OCI-LY7 (cell line): ENCODE measurements at regions not wholly inside any gene's neighbourhood (a gene's known extent, or its start where the extent isn't known, plus 50 kb on each side); places are given as distances from the start of the nearest gene placed in this dataset.

Experiments used
- BruUV-seq: library from RNA; stranded (reverse); fragments of 400-500 nt; replicated peaks from 2 replicates; lab custom pipeline; 2021; lab: Mats Ljungman, UMichigan
- CTCF ChIA-PET: fragments of 300-600 bp; sonication (Branson Sonifier 250); formaldehyde crosslinking; loops from one replicate; lab custom pipeline; 2022; ENCODE audit warnings: antibody characterized with exemption; ENCODE audit not compliant: unreplicated experiment; lab: Charles Lee
- POLR2A ChIA-PET: fragments of 300-600 bp; sonication (Branson Sonifier 250); formaldehyde crosslinking; loops from one replicate; lab custom pipeline; 2022; ENCODE audit warnings: antibody characterized with exemption; lab: Charles Lee
- DNase-seq: peaks from one replicate; pipeline ENCODE4 v3.0.0-alpha.2; 2015; ENCODE audit warnings: low spot score
- H2AFZ ChIP-seq: fragments of 200-600 bp; sonication (generic), shearing (Covaris generic); 2 replicates; pipeline ENCODE4 v1.6.1; 2014; ENCODE audit warnings: mild to moderate bottlenecking, antibody characterized with exemption, low read length, moderate library complexity
- H3K27ac ChIP-seq: fragments of 200-600 bp; sonication (generic); 2 replicates; pipeline ENCODE4 v1.5.1; 2014; ENCODE audit warnings: mixed run types, low read depth, mild to moderate bottlenecking, moderate library complexity, low read length, inconsistent platforms; ENCODE audit not compliant: poor library complexity, severe bottlenecking
- H3K36me3 ChIP-seq: fragments of 200-600 bp; sonication (generic); 2 replicates; pipeline ENCODE4 v1.6.1; 2014; ENCODE audit warnings: mild to moderate bottlenecking, antibody characterized with exemption, low read length, moderate library complexity, mixed read lengths; ENCODE audit not compliant: insufficient read depth
- H3K4me1 ChIP-seq: fragments of 200-600 bp; sonication (generic); 2 replicates; pipeline ENCODE4 v1.5.1; 2014; ENCODE audit warnings: mild to moderate bottlenecking, low read length; ENCODE audit not compliant: insufficient read depth, poor library complexity, severe bottlenecking
- H3K4me2 ChIP-seq: fragments of 200-600 bp; sonication (generic); 2 replicates; pipeline ENCODE4 v1.6.1; 2014; ENCODE audit warnings: mild to moderate bottlenecking, low read length
- H3K4me3 ChIP-seq: fragments of 200-600 bp; sonication (generic); 2 replicates; pipeline ENCODE4 v1.5.1; 2014; ENCODE audit warnings: mild to moderate bottlenecking, low read depth, low read length; ENCODE audit not compliant: poor library complexity, severe bottlenecking
- H3K79me2 ChIP-seq: fragments of 200-600 bp; sonication (generic); 2 replicates; pipeline ENCODE4 v1.6.1; 2016; ENCODE audit warnings: low read depth, mild to moderate bottlenecking, low read length, moderate library complexity, mixed read lengths; ENCODE audit not compliant: insufficient read depth
- H3K9me2 ChIP-seq: fragments of 200-600 bp; sonication (generic); 2 replicates; pipeline ENCODE4 v1.6.1; 2016; ENCODE audit warnings: mild to moderate bottlenecking, low read length, mixed read lengths; ENCODE audit not compliant: insufficient read depth
- H3K9me3 ChIP-seq: fragments of 200-600 bp; sonication (generic); 2 replicates; pipeline ENCODE4 v1.6.1; 2014; ENCODE audit warnings: mild to moderate bottlenecking, mixed run types, low read length, mixed read lengths
- H4K20me1 ChIP-seq: fragments of 200-600 bp; sonication (generic); 2 replicates; pipeline ENCODE4 v1.6.1; 2014; ENCODE audit warnings: mild to moderate bottlenecking, antibody characterized with exemption, low read length, moderate library complexity, mixed read lengths; ENCODE audit not compliant: insufficient read depth
- EZH2phosphoT487 ChIP-seq: fragments of 200-600 bp; sonication (generic); IDR thresholded peaks from 2 replicates; pipeline ENCODE4 v1.6.1; 2018; ENCODE audit warnings: low read depth, borderline replicate concordance, mild to moderate bottlenecking, mixed run types, antibody characterized with exemption, low read length, moderate library complexity, mixed read lengths
- intact Hi-C: fragments of 100-400 bp; cut with micrococcal nuclease; formaldehyde crosslinking; loops from one replicate; pipeline ENCODE4 v1.10.0; 2022; ENCODE audit not compliant: unreplicated experiment
- TF ChIP-seq, protein P1 (sequence below): fragments of 200-600 bp; sonication (generic); conservative IDR thresholded peaks from 2 replicates; pipeline ENCODE4 v1.5.1; 2014; ENCODE audit warnings: mild to moderate bottlenecking, antibody characterized with exemption, low read length, moderate library complexity, mixed read lengths

DNA sequence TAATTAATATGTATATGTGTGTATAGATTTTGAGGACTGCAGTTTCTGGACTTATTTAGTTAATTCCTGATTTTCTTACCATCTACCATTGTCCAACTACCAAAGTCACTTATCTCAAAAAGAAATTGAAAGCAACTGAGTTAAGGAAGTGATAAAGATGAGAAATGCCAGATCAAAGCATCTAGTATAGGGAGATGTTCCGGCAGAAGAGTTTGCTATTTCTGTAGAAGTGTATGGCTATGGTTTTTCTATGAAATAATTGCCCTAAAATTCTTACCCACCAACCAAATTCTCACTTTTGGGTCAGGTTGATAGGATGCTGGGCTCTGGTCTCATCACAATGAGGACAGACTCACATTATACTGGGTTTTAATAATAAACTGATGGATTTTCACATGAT, 64.0 kb upstream of the RAB11FIP2 start:
- Histone ChIP-seq H4K20me1 (no peaks in the 10 kb centered on the region), H3K4me3 (no peak overlapping the region), H3K27ac (no peak overlapping the region), H3K9me3 (no peaks in the 10 kb centered on the region), H2AFZ (no peak overlapping the region), H3K9me2 (no peaks in the 10 kb centered on the region), H3K4me2 (no peak overlapping the region), H3K79me2 (no peaks in the 10 kb centered on the region), H3K36me3 (no peaks in the 10 kb centered on the region), H3K4me1 (no peaks in the 10 kb centered on the region)
- no peak for DNase-seq
- BruUV-seq, result no TSS peak
- TF ChIP-seq EZH2phosphoT487, result no peak
- TF ChIP-seq, protein P1, sequence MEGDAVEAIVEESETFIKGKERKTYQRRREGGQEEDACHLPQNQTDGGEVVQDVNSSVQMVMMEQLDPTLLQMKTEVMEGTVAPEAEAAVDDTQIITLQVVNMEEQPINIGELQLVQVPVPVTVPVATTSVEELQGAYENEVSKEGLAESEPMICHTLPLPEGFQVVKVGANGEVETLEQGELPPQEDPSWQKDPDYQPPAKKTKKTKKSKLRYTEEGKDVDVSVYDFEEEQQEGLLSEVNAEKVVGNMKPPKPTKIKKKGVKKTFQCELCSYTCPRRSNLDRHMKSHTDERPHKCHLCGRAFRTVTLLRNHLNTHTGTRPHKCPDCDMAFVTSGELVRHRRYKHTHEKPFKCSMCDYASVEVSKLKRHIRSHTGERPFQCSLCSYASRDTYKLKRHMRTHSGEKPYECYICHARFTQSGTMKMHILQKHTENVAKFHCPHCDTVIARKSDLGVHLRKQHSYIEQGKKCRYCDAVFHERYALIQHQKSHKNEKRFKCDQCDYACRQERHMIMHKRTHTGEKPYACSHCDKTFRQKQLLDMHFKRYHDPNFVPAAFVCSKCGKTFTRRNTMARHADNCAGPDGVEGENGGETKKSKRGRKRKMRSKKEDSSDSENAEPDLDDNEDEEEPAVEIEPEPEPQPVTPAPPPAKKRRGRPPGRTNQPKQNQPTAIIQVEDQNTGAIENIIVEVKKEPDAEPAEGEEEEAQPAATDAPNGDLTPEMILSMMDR, result no peak
- ChIA-PET CTCF (no interaction called here), POLR2A (no interaction called here)
- intact Hi-C loops, result no loop called here

GRCh38 chr10:118108194-118109026, 61.7 kb upstream of the RAB11FIP2 start:
- H3K9me3 ChIP-seq, result no peaks in the 10 kb centered on the region
- intact Hi-C loops, result no loop called here
- H4K20me1 ChIP-seq, result no peaks in the 10 kb centered on the region
- no peak for DNase-seq
- ChIA-PET CTCF (no interaction called here), POLR2A (no interaction called here)
- H3K36me3 ChIP-seq, result no peaks in the 10 kb centered on the region
- H3K4me3 ChIP-seq, result no peak overlapping the region
- H2AFZ ChIP-seq, result no peak overlapping the region
- no peak overlapping the region for H3K4me2 ChIP-seq
- no peak for TF ChIP-seq EZH2phosphoT487
- TF ChIP-seq, protein P1, result no peak
- H3K79me2 ChIP-seq, result no peaks in the 10 kb centered on the region
- no TSS peak for BruUV-seq
- no peaks in the 10 kb centered on the region for H3K9me2 ChIP-seq
- no peak overlapping the region for H3K27ac ChIP-seq
- H3K4me1 ChIP-seq, result no peaks in the 10 kb centered on the region

DNA sequence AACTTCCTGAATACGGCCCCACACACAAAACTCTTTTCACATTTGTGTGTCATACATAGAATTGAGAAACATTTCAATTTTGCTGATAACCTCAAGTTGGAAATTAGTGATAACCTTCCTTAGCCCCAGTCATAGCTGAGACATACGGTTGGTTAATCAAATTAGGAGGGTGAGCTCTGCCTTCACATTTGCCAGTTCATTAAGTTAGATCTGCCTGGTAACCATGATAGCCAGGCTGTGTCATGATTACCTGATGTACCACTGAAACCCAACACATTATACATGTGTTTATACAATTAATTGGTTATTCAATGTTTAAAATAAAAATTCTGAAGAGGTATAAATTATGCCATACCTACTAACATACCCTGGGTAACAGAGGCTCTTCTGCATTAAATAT, 60.8 kb upstream of the RAB11FIP2 start:
- DNase-seq, result no peak
- no peaks in the 10 kb centered on the region for H3K4me1 ChIP-seq
- H4K20me1 ChIP-seq, result no peaks in the 10 kb centered on the region
- no peak overlapping the region for H3K4me3 ChIP-seq
- H3K27ac ChIP-seq, result no peak overlapping the region
- H3K9me3 ChIP-seq, result no peaks in the 10 kb centered on the region
- ChIA-PET POLR2A (no interaction called here), CTCF (no interaction called here)
- H2AFZ ChIP-seq, result no peak overlapping the region
- no peak overlapping the region for H3K4me2 ChIP-seq
- H3K36me3 ChIP-seq, result no peaks in the 10 kb centered on the region
- no peak for TF ChIP-seq EZH2phosphoT487
- TF ChIP-seq, protein P1, result no peak
- H3K79me2 ChIP-seq, result no peaks in the 10 kb centered on the region
- no peaks in the 10 kb centered on the region for H3K9me2 ChIP-seq
- intact Hi-C loops, result no loop called here
- no TSS peak for BruUV-seq
